Neural cell (in vitro differentiated cells): ENCODE measurements at regions not wholly inside any gene's neighbourhood (a gene's known extent, or its start where the extent isn't known, plus 50 kb on each side); places are given as distances from the start of the nearest gene placed in this dataset.

ENCODE experiments used
- H2AFZ ChIP-seq: fragments of 200-600, 300-800 bp; sonication (generic), shearing (Covaris generic); 2 replicates; pipeline ENCODE4 v1.6.0; 2014; ENCODE audit warnings: low read depth, mild to moderate bottlenecking, antibody characterized with exemption, low read length, moderate library complexity
- H3F3A ChIP-seq: fragments of 200-600 bp; shearing (Covaris generic); 2 replicates; pipeline ENCODE4 v1.6.1; 2016; ENCODE audit warnings: mild to moderate bottlenecking, moderate library complexity, mixed read lengths, antibody characterized with exemption, low read length; ENCODE audit not compliant: insufficient read depth, poor library complexity, severe bottlenecking
- H3K27ac ChIP-seq: fragments of 200-600, 300-800 bp; sonication (generic), shearing (Covaris generic); 2 replicates; pipeline ENCODE4 v1.5.1; 2014; ENCODE audit warnings: mild to moderate bottlenecking, low read length, moderate library complexity
- H3K27me3 ChIP-seq: fragments of 300-800, 200-600 bp; sonication (generic), shearing (Covaris generic); 2 replicates; pipeline ENCODE4 v1.6.0; 2014; ENCODE audit warnings: mild to moderate bottlenecking, low read depth, low read length, moderate library complexity; ENCODE audit not compliant: insufficient read depth
- H3K36me3 ChIP-seq: fragments of 300-800, 200-600 bp; sonication (generic), shearing (Covaris generic); 2 replicates; pipeline ENCODE4 v1.5.1; 2014; ENCODE audit warnings: mild to moderate bottlenecking, antibody characterized with exemption, low read length, moderate library complexity; ENCODE audit not compliant: insufficient read depth
- H3K4me2 ChIP-seq: fragments of 300-800, 200-600 bp; sonication (generic), shearing (Covaris generic); 2 replicates; pipeline ENCODE4 v1.6.0; 2014; ENCODE audit warnings: mild to moderate bottlenecking, low read length
- H3K4me3 ChIP-seq: fragments of 300-800, 200-600 bp; sonication (generic), shearing (Covaris generic); 2 replicates; pipeline ENCODE4 v1.5.1; 2014; ENCODE audit warnings: mild to moderate bottlenecking, low read length, moderate library complexity
- H3K79me2 ChIP-seq: fragments of 200-600 bp; shearing (Covaris generic); replicated peaks from 2 replicates; pipeline ENCODE4 v1.6.0; 2014; ENCODE audit warnings: mild to moderate bottlenecking, low read length, moderate library complexity; ENCODE audit not compliant: insufficient read depth
- H3K9ac ChIP-seq: fragments of 300-800, 200-600 bp; sonication (generic), shearing (Covaris generic); 2 replicates; pipeline ENCODE4 v1.6.1; 2016; ENCODE audit warnings: mild to moderate bottlenecking, low read length, mixed read lengths
- H3K9me2 ChIP-seq: fragments of 200-600 bp; shearing (Covaris generic); 2 replicates; pipeline ENCODE4 v1.6.1; 2016; ENCODE audit warnings: mild to moderate bottlenecking, low read length, mixed read lengths; ENCODE audit not compliant: insufficient read depth
- H3K9me3 ChIP-seq: fragments of 200-600, 300-800 bp; sonication (generic), shearing (Covaris generic); 2 replicates; pipeline ENCODE4 v1.6.1; 2016; ENCODE audit warnings: mild to moderate bottlenecking, mixed run types, low read length, moderate library complexity, mixed read lengths
- H4K20me1 ChIP-seq: fragments of 200-600 bp; shearing (Covaris generic); 2 replicates; pipeline ENCODE4 v1.6.1; 2016; ENCODE audit warnings: mild to moderate bottlenecking, mixed run types; ENCODE audit not compliant: insufficient read depth
- CTCF ChIP-seq: fragments of 450-650 bp; IDR thresholded peaks from 2 replicates; pipeline ENCODE4 v1.5.1; 2014; ENCODE audit warnings: antibody characterized with exemption, mild to moderate bottlenecking, moderate library complexity; ENCODE audit not compliant: poor library complexity, severe bottlenecking
- EP300 ChIP-seq: fragments of 450-650 bp; conservative IDR thresholded peaks from 2 replicates; pipeline ENCODE4 v1.6.1; 2014; ENCODE audit warnings: antibody characterized with exemption, mild to moderate bottlenecking, moderate library complexity; ENCODE audit not compliant: poor library complexity, severe bottlenecking
- EZH2 ChIP-seq: fragments of 200-600, 300-800 bp; shearing (Covaris generic), sonication (generic); IDR thresholded peaks from 2 replicates; pipeline ENCODE4 v1.6.1; 2014; ENCODE audit warnings: antibody characterized with exemption, low read length, borderline replicate concordance, mild to moderate bottlenecking; ENCODE audit not compliant: insufficient read depth, poor library complexity, severe bottlenecking
- MXI1 ChIP-seq: fragments of 450-650 bp; conservative IDR thresholded peaks from 2 replicates; pipeline ENCODE4 v1.6.1; 2014; ENCODE audit warnings: antibody characterized with exemption, mild to moderate bottlenecking; ENCODE audit not compliant: poor library complexity, severe bottlenecking
- POLR2AphosphoS5 ChIP-seq: IDR thresholded peaks from 2 replicates; pipeline ENCODE4 v1.6.1; 2012
- RAD21 ChIP-seq: fragments of 450-650 bp; conservative IDR thresholded peaks from 2 replicates; pipeline ENCODE4 v1.6.1; 2014; ENCODE audit warnings: antibody characterized with exemption, mild to moderate bottlenecking, moderate library complexity
- REST ChIP-seq: IDR thresholded peaks from 2 replicates; pipeline ENCODE4 v1.6.1; 2012; ENCODE audit warnings: borderline replicate concordance
- SMC3 ChIP-seq: fragments of 450-650 bp; conservative IDR thresholded peaks from 2 replicates; pipeline ENCODE4 v1.6.1; 2014; ENCODE audit warnings: antibody characterized with exemption, mild to moderate bottlenecking, moderate library complexity; ENCODE audit not compliant: poor library complexity
- TAF1 ChIP-seq: IDR thresholded peaks from 2 replicates; pipeline ENCODE4 v1.6.1; 2012; ENCODE audit warnings: low read depth

- H4K20me1 ChIP-seq, result no peaks in the 10 kb centered on the region
- no peak overlapping the region for H3K27ac ChIP-seq
- H3K27me3 ChIP-seq, result no peaks in the 10 kb centered on the region
- H3F3A ChIP-seq, result no peaks in the 10 kb centered on the region
- H3K9ac ChIP-seq, result no peak overlapping the region
- H3K36me3 ChIP-seq, result no peaks in the 10 kb centered on the region
- TF ChIP-seq REST (no peak), MXI1 (no peak), EZH2 (no peak), CTCF (no peak), SMC3 (no peak), RAD21 (no peak), POLR2AphosphoS5 (no peak), EP300 (no peak), TAF1 (no peak)
- no peaks in the 10 kb centered on the region for H3K9me3 ChIP-seq
- no peak overlapping the region for H3K4me3 ChIP-seq
- H3K79me2 ChIP-seq, result no peaks in the 10 kb centered on the region
- no peak overlapping the region for H2AFZ ChIP-seq
- H3K9me2 ChIP-seq, result no peaks in the 10 kb centered on the region
- no peak overlapping the region for H3K4me2 ChIP-seq
Measured at GRCh38 chr4:181671672-181672071, 571.5 kb upstream of the TENM3 start.

- no peak overlapping the region for H3K4me2 ChIP-seq
- H3K9ac ChIP-seq, result no peak overlapping the region
- H3K27ac ChIP-seq, result no peak overlapping the region
- no peaks in the 10 kb centered on the region for H3K79me2 ChIP-seq
- H2AFZ ChIP-seq, result no peak overlapping the region
- no peaks in the 10 kb centered on the region for H3K9me3 ChIP-seq
- no peaks in the 10 kb centered on the region for H3K9me2 ChIP-seq
- TF ChIP-seq EP300 (no peak), EZH2 (no peak), POLR2AphosphoS5 (no peak), MXI1 (no peak), RAD21 (no peak), SMC3 (no peak), TAF1 (no peak), CTCF (no peak), REST (no peak)
- no peak overlapping the region for H3K4me3 ChIP-seq
- no peaks in the 10 kb centered on the region for H3K36me3 ChIP-seq
- no peaks in the 10 kb centered on the region for H4K20me1 ChIP-seq
- H3K27me3 ChIP-seq, result no peaks in the 10 kb centered on the region
- no peaks in the 10 kb centered on the region for H3F3A ChIP-seq
Measured at GRCh38 chr4:181672751-181673150, 570.5 kb upstream of the TENM3 start.
